ENCODE measurements at regions not wholly inside any gene's neighbourhood (a gene's known extent, or its start where the extent isn't known, plus 50 kb on each side); places are given as distances from the start of the nearest gene placed in this dataset.
"Not testable (repeated sequence)": the region's sequence is repeated elsewhere in the genome, so short reads cannot be mapped to it uniquely, and the experiment has no call there.

DNA sequence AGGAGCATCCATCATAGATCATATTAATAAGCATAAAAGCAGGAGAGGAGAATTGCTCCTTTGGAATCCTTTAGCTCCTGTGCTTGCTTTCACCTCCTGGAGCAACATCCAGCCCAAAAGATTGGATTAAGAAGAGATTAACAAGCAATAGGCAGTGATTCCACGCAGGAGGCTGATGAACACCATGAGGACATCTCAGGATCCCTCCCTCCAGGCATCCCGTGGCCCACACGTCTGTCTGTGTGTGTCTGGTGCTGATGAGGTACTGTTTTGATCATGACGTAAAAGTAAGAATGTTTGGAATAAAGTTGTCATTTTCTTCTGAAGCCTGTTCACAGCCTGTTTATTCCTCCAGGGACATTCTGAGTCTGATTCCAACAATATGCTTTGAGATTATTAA is 185.5 kb upstream of the MYLIP start:
- no peak overlapping the region for H3K4me3 ChIP-seq (ENCODE audit: low read depth in 1 of 2, low read length in 2 of 2)
- peaks cover 2 to 3% of the 10 kb centered on the region in 2 donors for H3K4me1 ChIP-seq (ENCODE audit: control insufficient read depth in 2 of 2, insufficient read depth in 2 of 2, low read length in 1 of 2)
- WGBS, 2 donors = 68 to 72% methylated on average over 4 of the region's 4 CpGs
- no peaks in the 10 kb centered on the region for H3K9me3 ChIP-seq (ENCODE audit: control insufficient read depth in 2 of 2, insufficient read depth in 1 of 2, low read depth in 1 of 2, low read length in 1 of 2)
- no peaks in the 10 kb centered on the region for H3K36me3 ChIP-seq (ENCODE audit: control insufficient read depth in 2 of 2, insufficient read depth in 2 of 2, low read length in 1 of 2)
- no peaks in the 10 kb centered on the region for H3K27me3 ChIP-seq (ENCODE audit: control insufficient read depth in 1 of 2, insufficient read depth in 2 of 2, low read length in 2 of 2)
- H3K27ac ChIP-seq (ENCODE audit: low read depth in 2 of 2, low read length in 1 of 2) = no peak overlapping the region

DNA sequence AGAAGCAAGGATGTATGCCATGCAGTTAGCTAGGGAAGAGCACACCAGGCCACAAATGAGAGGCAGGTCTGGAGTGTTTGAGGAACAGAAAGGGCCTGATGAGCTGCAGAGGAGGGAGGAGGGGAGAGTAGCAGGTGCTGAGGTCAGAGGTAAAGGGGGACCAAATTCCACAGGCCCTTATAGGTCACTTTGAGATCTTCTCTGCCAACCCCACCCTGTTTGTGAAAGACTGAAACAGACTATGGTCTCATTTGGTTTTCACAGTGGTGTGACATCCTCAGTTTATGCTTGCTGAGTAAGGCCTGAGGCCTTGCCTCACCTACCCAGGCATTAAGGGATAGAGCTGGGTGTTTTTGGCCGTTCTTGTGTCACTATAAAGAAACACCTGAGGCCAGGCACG is 187.7 kb upstream of the MYLIP start:
- Histone ChIP-seq H3K27me3 (ENCODE audit: control insufficient read depth in 1 of 2, insufficient read depth in 2 of 2, low read length in 2 of 2) (no peaks in the 10 kb centered on the region), H3K36me3 (ENCODE audit: control insufficient read depth in 2 of 2, insufficient read depth in 2 of 2, low read length in 1 of 2) (no peaks in the 10 kb centered on the region)
- 79 to 82% methylated on average over 2 of the region's 2 CpGs for WGBS, 2 donors

DNA sequence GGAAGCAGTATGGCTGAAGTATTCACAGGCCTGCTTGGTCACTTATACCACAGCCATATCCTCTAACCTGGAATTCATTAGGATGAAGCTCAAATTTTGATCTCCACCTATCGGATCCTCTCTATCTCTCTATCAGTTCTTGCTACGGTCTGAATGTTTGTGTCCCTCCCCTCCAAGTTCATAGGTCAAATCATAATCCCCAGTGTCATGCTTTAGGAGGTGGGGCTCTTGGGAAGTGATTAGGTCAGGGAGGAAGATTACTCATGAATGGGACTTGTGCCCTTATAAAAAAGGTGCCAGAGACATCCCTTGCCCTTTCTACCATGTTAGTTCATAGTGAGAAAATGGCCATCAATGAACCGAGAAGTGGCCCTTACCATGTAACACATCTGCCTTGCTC is 190.8 kb upstream of the MYLIP start:
- no peak overlapping the region for H3K4me3 ChIP-seq (ENCODE audit: low read depth in 1 of 2, low read length in 2 of 2)
- H3K27me3 ChIP-seq (ENCODE audit: control insufficient read depth in 1 of 2, insufficient read depth in 2 of 2, low read length in 2 of 2) = no peaks in the 10 kb centered on the region
- H3K27ac ChIP-seq (ENCODE audit: low read depth in 2 of 2, low read length in 1 of 2) = no peak overlapping the region
- peaks cover 0 to 4% of the 10 kb centered on the region in 2 donors for H3K4me1 ChIP-seq (ENCODE audit: control insufficient read depth in 2 of 2, insufficient read depth in 2 of 2, low read length in 1 of 2)
- no peaks in the 10 kb centered on the region for H3K36me3 ChIP-seq (ENCODE audit: control insufficient read depth in 2 of 2, insufficient read depth in 2 of 2, low read length in 1 of 2)
- no peaks in the 10 kb centered on the region for H3K9me3 ChIP-seq (ENCODE audit: control insufficient read depth in 2 of 2, insufficient read depth in 1 of 2, low read depth in 1 of 2, low read length in 1 of 2)
- 92 to 94% methylated on average over 3 of the region's 3 CpGs for WGBS, 2 donors

More for the DNA sequence above, 187.7 kb upstream of the MYLIP start:
- no peak overlapping the region for H3K27ac ChIP-seq (ENCODE audit: low read depth in 2 of 2, low read length in 1 of 2)
- H3K9me3 ChIP-seq (ENCODE audit: control insufficient read depth in 2 of 2, insufficient read depth in 1 of 2, low read depth in 1 of 2, low read length in 1 of 2) = no peaks in the 10 kb centered on the region
- H3K4me3 ChIP-seq (ENCODE audit: low read depth in 1 of 2, low read length in 2 of 2) = no peak overlapping the region
- H3K4me1 ChIP-seq (ENCODE audit: control insufficient read depth in 2 of 2, insufficient read depth in 2 of 2, low read length in 1 of 2) = peaks cover 0 to 2% of the 10 kb centered on the region in 2 donors

DNA sequence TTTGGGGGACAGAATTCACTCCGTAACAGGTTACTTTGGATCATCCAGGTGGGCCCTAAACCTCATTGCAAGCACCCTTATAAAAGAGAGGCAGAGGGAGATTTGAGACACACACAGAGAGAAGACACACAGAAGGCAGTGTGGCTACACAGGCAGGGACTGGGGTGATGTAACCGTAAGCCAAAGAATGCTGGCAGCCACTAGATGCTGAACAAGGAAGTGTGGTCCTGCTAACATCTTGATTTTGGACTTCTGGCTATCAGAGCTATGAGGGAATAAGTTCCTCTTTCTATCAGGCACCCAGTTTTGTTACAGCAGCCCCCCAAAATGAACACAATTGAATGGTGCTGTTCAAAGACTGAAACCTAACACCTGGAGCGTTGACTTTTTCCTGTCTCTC is 191.3 kb upstream of the MYLIP start:
- H3K27me3 ChIP-seq (ENCODE audit: control insufficient read depth in 1 of 2, insufficient read depth in 2 of 2, low read length in 2 of 2) = no peaks in the 10 kb centered on the region
- H3K9me3 ChIP-seq (ENCODE audit: control insufficient read depth in 2 of 2, insufficient read depth in 1 of 2, low read depth in 1 of 2, low read length in 1 of 2) = no peaks in the 10 kb centered on the region
- H3K4me3 ChIP-seq (ENCODE audit: low read depth in 1 of 2, low read length in 2 of 2) = no peak overlapping the region
- peaks cover 0 to 4% of the 10 kb centered on the region in 2 donors for H3K4me1 ChIP-seq (ENCODE audit: control insufficient read depth in 2 of 2, insufficient read depth in 2 of 2, low read length in 1 of 2)
- no peak overlapping the region for H3K27ac ChIP-seq (ENCODE audit: low read depth in 2 of 2, low read length in 1 of 2)
- H3K36me3 ChIP-seq (ENCODE audit: control insufficient read depth in 2 of 2, insufficient read depth in 2 of 2, low read length in 1 of 2) = no peaks in the 10 kb centered on the region
- WGBS, 2 donors = 97 to 98% methylated on average over 3 of the region's 3 CpGs

DNA sequence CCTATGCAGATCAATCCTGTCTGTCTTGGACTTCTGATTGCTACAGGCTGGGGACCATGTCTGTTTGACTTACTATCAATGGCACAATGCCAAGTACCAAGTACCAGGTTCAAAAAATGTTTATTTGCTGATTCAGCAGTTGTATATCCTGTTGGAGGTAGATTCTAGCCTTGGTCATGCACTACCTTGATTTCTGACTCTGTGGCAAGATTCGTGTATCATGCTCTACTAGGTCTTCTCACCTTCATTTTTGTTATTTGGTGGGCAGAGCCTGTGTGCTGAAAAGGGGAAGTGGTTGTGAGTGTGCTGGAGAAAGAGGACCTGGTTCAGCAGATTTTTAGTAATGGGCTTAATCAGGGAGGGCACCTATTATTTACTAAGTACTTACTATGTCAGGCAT is 192.4 kb upstream of the MYLIP start:
- H3K27me3 ChIP-seq (ENCODE audit: control insufficient read depth in 1 of 2, insufficient read depth in 2 of 2, low read length in 2 of 2) = no peaks in the 10 kb centered on the region
- H3K27ac ChIP-seq (ENCODE audit: low read depth in 2 of 2, low read length in 1 of 2) = no peak overlapping the region
- no peaks in the 10 kb centered on the region for H3K36me3 ChIP-seq (ENCODE audit: control insufficient read depth in 2 of 2, insufficient read depth in 2 of 2, low read length in 1 of 2)
- WGBS, 2 donors = 59 to 62% methylated on average over 1 of the region's 1 CpG
- peaks cover 0 to 4% of the 10 kb centered on the region in 2 donors for H3K4me1 ChIP-seq (ENCODE audit: control insufficient read depth in 2 of 2, insufficient read depth in 2 of 2, low read length in 1 of 2)
- no peak overlapping the region for H3K4me3 ChIP-seq (ENCODE audit: low read depth in 1 of 2, low read length in 2 of 2)
- H3K9me3 ChIP-seq (ENCODE audit: control insufficient read depth in 2 of 2, insufficient read depth in 1 of 2, low read depth in 1 of 2, low read length in 1 of 2) = no peaks in the 10 kb centered on the region

DNA sequence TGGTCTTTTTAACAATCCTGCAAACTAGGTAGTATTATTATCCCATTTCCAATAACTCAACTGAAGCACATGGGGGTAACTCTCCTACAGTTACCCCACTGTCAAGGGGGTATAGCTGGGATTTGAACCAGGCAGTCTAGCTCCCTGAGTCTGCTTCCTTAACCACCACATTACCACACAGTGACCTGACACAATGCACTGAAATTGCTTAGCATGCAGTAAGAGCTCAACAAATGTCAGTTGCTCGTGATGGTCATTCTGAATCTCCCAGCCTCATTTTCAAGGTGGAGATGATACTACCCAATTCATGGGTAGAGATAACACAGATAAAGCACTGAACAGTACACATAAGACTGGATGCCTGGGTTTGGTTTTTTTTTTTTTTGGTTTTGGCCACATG is 193.2 kb upstream of the MYLIP start:
- whole genome bisulfite sequencing, 2 donors = 88 to 89% methylated on average over 1 of the region's 1 CpG
- no peak overlapping the region for H3K4me3 ChIP-seq (ENCODE audit: low read depth in 1 of 2, low read length in 2 of 2)
- peaks cover 0 to 4% of the 10 kb centered on the region in 2 donors for H3K4me1 ChIP-seq (ENCODE audit: control insufficient read depth in 2 of 2, insufficient read depth in 2 of 2, low read length in 1 of 2)
- no peaks in the 10 kb centered on the region for H3K36me3 ChIP-seq (ENCODE audit: control insufficient read depth in 2 of 2, insufficient read depth in 2 of 2, low read length in 1 of 2)
- no peaks in the 10 kb centered on the region for H3K9me3 ChIP-seq (ENCODE audit: control insufficient read depth in 2 of 2, insufficient read depth in 1 of 2, low read depth in 1 of 2, low read length in 1 of 2)
- no peaks in the 10 kb centered on the region for H3K27me3 ChIP-seq (ENCODE audit: control insufficient read depth in 1 of 2, insufficient read depth in 2 of 2, low read length in 2 of 2)
- H3K27ac ChIP-seq (ENCODE audit: low read depth in 2 of 2, low read length in 1 of 2) = no peak overlapping the region

DNA sequence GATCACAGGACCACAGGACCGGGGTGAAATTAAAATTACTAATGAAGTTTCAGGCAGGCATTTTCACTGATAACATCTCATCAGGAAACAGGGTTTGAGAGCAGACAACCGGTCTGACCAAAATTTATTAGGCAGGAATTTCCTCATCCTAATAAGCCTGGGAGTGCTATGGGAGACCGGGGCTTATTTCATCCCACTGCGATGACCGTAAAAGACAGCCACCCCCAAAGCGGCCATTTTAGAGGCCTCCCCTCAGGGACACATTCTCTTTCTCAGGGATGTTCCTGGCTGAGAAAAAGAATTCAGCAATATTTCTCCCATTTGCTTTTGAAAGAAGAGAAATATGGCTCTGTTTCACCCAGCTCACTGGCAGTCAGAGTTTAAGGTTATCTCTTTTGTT is 197.2 kb upstream of the MYLIP start:
- H3K27me3 ChIP-seq (ENCODE audit: control insufficient read depth in 1 of 2, insufficient read depth in 2 of 2, low read length in 2 of 2); H3K4me1 ChIP-seq (ENCODE audit: control insufficient read depth in 2 of 2, insufficient read depth in 2 of 2, low read length in 1 of 2); H3K36me3 ChIP-seq (ENCODE audit: control insufficient read depth in 2 of 2, insufficient read depth in 2 of 2, low read length in 1 of 2); H3K9me3 ChIP-seq (ENCODE audit: control insufficient read depth in 2 of 2, insufficient read depth in 1 of 2, low read depth in 1 of 2, low read length in 1 of 2); H3K27ac ChIP-seq (ENCODE audit: low read depth in 2 of 2, low read length in 1 of 2); H3K4me3 ChIP-seq (ENCODE audit: low read depth in 1 of 2, low read length in 2 of 2): not testable (repeated sequence)
- WGBS, 2 donors = 93% methylated on average over 6 of the region's 6 CpGs

DNA sequence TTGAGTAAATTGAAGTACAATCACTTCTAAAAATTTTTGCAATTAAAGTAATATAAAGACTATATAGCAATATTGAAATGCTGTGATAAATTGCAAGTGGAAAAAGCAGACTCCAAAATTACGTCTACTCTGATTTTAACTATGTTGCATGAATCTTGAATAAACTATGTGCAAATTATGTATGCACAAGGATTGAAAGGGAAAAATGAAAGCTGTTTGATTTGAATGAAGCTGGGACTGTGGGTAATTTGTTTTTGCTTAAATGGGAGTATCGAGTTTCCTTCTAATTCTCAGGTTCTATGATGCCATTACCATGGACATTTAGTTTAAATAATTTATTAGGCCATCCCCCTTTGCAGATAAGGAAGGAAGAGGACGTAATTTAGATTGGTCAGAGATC is 198.7 kb upstream of the MYLIP start:
- Histone ChIP-seq H3K4me1 (ENCODE audit: control insufficient read depth in 2 of 2, insufficient read depth in 2 of 2, low read length in 1 of 2) (peaks cover 0 to 4% of the 10 kb centered on the region in 2 donors), H3K36me3 (ENCODE audit: control insufficient read depth in 2 of 2, insufficient read depth in 2 of 2, low read length in 1 of 2) (no peaks in the 10 kb centered on the region), H3K9me3 (ENCODE audit: control insufficient read depth in 2 of 2, insufficient read depth in 1 of 2, low read depth in 1 of 2, low read length in 1 of 2) (no peaks in the 10 kb centered on the region), H3K27me3 (ENCODE audit: control insufficient read depth in 1 of 2, insufficient read depth in 2 of 2, low read length in 2 of 2) (no peaks in the 10 kb centered on the region), H3K27ac (ENCODE audit: low read depth in 2 of 2, low read length in 1 of 2) (no peak overlapping the region), H3K4me3 (ENCODE audit: low read depth in 1 of 2, low read length in 2 of 2) (no peak overlapping the region)
- WGBS, 2 donors = 81 to 88% methylated on average over 3 of the region's 3 CpGs

DNA sequence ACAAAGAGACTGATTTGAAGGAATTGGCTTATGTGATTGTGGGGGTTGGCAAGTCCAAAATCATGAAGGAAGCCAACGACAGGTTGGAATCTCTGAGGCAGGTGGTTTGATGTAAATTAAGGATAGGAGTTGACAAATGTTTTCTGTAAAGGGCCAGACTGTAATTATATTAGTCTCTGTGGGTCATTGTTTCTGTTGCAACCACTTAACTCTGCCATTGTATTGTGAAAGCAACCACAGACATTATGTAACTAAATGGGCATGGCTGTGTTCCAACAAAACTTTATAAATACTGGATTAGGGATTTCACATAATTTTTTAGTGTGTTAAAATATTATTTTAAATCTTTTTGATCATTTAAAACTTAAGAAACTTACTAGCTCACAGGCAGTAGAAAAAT is 199.2 kb upstream of the MYLIP start:
- Histone ChIP-seq H3K27me3 (ENCODE audit: control insufficient read depth in 1 of 2, insufficient read depth in 2 of 2, low read length in 2 of 2) (no peaks in the 10 kb centered on the region), H3K27ac (ENCODE audit: low read depth in 2 of 2, low read length in 1 of 2) (no peak overlapping the region), H3K9me3 (ENCODE audit: control insufficient read depth in 2 of 2, insufficient read depth in 1 of 2, low read depth in 1 of 2, low read length in 1 of 2) (no peaks in the 10 kb centered on the region), H3K36me3 (ENCODE audit: control insufficient read depth in 2 of 2, insufficient read depth in 2 of 2, low read length in 1 of 2) (no peaks in the 10 kb centered on the region), H3K4me3 (ENCODE audit: low read depth in 1 of 2, low read length in 2 of 2) (no peak overlapping the region), H3K4me1 (ENCODE audit: control insufficient read depth in 2 of 2, insufficient read depth in 2 of 2, low read length in 1 of 2) (peaks cover 0 to 4% of the 10 kb centered on the region in 2 donors)
- WGBS, 2 donors = 67% methylated on average over 1 of the region's 1 CpG

DNA sequence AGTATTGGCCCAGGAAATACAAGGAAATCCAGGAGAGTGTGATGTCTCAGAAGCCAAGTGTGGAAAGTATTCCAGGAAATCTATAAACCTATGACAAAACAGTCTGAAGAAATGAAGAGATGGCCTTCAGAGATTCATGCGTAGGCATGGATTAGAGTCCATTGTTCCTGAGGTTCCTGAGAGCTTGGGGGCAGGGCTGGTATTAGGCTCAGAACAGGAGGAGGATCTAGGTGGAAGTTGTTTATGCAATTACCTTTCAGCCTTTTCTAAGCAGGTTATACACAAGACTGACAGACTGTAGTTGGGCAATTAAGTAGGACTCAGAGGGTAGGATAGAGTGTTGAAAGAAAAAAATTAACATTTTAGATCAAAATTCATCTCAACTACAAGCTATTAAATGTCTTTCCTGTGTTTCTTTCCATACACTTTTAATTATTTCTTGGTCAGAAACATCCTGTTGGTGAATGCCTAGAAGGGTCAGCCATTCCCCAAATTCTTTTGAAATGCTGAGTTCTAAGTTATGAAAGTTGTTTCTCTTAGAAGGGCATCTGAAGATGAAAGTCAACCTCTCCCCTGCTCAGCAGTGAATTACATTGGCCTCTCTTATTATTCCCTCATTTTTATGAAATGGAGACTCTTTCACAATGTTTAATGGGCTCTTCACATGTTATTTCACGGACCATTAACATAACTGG is 201.2 kb upstream of the MYLIP start:
- no peaks in the 10 kb centered on the region for H3K9me3 ChIP-seq (ENCODE audit: control insufficient read depth in 2 of 2, insufficient read depth in 1 of 2, low read depth in 1 of 2, low read length in 1 of 2)
- H3K4me1 ChIP-seq (ENCODE audit: control insufficient read depth in 2 of 2, insufficient read depth in 2 of 2, low read length in 1 of 2) = no peaks in the 10 kb centered on the region
- H3K27me3 ChIP-seq (ENCODE audit: control insufficient read depth in 1 of 2, insufficient read depth in 2 of 2, low read length in 2 of 2) = no peaks in the 10 kb centered on the region
- 69 to 78% methylated on average over 2 of the region's 2 CpGs for WGBS, 2 donors
- H3K4me3 ChIP-seq (ENCODE audit: low read depth in 1 of 2, low read length in 2 of 2) = no peak overlapping the region
- H3K36me3 ChIP-seq (ENCODE audit: control insufficient read depth in 2 of 2, insufficient read depth in 2 of 2, low read length in 1 of 2) = no peaks in the 10 kb centered on the region
- no peak overlapping the region for H3K27ac ChIP-seq (ENCODE audit: low read depth in 2 of 2, low read length in 1 of 2)
